ELR (cell line): ENCODE measurements at regions not wholly inside any gene's neighbourhood (a gene's known extent, or its start where the extent isn't known, plus 50 kb on each side); places are given as distances from the start of the nearest gene placed in this dataset.
A peak's percentile ranks its signal among the peaks of the same experiment; 100 is the strongest.

Experiments
- DNase-seq: peaks from one replicate; pipeline ENCODE4 v3.0.0-alpha.2; 2015; ENCODE audit warnings: low read depth

DNA sequence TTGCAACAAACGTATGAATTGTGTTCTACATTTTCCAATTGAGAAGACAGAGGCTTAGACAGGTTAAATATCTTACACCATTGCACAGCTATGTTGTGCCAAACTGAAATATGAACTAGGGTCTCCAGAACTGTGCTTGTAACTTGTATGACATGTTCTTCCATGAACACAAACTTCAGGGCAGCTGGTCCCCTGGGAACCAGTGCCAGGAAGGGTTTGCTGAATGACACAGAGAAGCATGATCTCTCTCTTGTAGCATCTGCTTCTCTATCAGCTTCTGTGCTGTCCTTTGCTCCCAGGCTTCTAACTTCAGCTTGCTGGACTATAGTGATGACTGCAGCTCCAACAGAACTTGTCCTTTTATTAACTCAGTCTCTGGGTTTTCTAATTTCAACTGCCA lies 385.5 kb downstream of the SIPA1L2 start:
- no peak for DNase-seq

- DNase-seq = no peak
These were observed 389.9 kb downstream of the SIPA1L2 start for GRCh38 chr1:232239998-232240397.

DNA sequence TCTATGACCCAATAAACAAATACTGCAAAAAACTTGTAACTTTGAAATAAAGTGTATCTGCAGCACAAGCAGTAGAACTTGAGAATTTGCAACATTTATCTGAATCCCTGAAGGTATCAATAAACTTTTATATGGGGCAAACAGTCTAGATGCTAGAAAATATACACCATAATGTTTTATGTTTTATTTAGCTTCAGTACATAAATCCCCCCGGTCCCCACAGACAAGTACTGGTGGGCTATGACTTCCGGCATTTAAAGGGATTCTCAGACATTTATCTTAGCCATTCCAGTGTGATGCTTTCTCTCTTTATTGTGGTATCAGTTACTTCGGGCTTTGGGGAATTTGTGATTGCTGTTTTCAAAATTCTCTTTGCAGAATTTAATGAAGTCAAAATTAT lies 390.4 kb downstream of the SIPA1L2 start:
- no peak for DNase-seq

DNA sequence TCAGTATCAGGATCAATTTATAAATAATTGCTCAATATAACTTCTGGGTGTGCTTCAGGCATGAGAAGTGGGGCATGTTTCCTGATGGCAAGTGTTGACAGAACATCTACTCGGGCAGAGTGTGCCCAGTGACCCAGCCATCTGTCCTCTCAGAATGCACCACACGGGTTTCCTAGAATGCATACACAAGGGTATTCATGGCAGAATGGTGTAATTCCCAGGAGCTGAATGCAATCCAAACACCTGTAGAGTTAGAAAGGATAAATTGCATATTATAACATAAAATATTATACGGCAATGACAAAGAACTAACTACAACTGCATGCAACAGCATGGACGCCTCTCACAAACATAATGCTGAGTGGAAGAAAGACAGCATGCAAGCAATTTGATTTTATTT lies 391.9 kb downstream of the SIPA1L2 start:
- no peak for DNase-seq

DNA sequence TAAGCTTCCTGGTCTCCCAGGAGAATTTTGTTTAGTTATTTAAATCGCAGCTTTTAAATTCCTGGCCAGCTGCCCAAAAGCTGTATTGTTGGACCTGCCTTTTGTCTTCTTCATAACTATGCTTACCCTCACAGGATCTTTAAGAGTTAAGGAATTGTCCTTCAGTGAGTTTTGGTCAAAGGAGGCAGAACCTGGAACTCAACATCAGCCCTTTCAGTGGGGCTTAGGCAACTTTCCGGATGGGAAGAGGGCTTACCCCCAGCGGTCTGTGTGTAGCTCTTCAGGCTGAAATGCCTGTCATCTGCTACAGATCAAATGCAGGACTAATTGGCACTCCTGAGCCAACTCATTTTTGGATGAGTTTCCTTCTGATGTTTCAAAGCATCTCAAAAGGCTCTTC lies 402.6 kb downstream of the SIPA1L2 start:
- no peak for DNase-seq

GRCh38 chr1:232226197-232226712 lies 403.7 kb downstream of the SIPA1L2 start:
- peak; percentile 82 for DNase-seq

- no peak for DNase-seq
These were observed 404.4 kb downstream of the SIPA1L2 start for GRCh38 chr1:232225336-232226131.

- no peak for DNase-seq
These were observed 406.0 kb downstream of the SIPA1L2 start for GRCh38 chr1:232223887-232224286.

- DNase-seq = no peak
These were observed 406.7 kb downstream of the SIPA1L2 start for GRCh38 chr1:232223183-232223708.

- DNase-seq = no peak
These were observed 407.3 kb downstream of the SIPA1L2 start for GRCh38 chr1:232222614-232223013.

DNA sequence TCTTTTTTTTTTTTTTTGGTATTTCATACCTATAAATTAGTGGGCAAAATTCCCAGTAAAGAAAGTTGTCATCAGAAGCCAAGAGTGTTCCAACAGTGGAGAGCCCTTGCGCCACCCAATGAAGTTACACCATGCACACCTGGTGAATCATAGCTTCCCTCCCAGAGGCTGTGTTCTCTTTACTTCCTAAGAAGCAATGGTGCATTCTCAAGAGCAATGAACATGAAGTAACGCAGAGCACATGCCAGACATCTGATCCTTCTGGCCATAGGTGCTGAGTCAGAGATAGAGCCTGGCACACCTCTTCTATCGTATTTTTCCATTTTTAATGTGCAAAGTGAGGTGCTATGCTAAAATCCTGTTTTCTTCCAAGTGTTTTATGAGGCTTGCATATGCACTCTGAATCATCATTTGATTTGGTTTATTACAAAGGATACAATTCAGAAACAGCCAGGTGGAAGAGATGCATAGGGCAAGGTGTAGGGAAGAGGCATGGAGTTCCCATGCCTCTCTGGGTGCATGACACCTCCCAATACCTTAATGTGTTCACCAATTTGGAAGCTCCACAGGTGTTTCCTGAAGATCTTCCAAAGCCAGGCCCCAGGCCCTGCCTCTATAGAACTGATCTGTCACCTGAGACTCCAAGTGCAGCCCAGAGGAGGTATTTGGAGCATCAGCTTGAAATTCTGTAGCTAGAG lies 408.0 kb downstream of the SIPA1L2 start:
- DNase-seq = peak; percentile 48

DNA sequence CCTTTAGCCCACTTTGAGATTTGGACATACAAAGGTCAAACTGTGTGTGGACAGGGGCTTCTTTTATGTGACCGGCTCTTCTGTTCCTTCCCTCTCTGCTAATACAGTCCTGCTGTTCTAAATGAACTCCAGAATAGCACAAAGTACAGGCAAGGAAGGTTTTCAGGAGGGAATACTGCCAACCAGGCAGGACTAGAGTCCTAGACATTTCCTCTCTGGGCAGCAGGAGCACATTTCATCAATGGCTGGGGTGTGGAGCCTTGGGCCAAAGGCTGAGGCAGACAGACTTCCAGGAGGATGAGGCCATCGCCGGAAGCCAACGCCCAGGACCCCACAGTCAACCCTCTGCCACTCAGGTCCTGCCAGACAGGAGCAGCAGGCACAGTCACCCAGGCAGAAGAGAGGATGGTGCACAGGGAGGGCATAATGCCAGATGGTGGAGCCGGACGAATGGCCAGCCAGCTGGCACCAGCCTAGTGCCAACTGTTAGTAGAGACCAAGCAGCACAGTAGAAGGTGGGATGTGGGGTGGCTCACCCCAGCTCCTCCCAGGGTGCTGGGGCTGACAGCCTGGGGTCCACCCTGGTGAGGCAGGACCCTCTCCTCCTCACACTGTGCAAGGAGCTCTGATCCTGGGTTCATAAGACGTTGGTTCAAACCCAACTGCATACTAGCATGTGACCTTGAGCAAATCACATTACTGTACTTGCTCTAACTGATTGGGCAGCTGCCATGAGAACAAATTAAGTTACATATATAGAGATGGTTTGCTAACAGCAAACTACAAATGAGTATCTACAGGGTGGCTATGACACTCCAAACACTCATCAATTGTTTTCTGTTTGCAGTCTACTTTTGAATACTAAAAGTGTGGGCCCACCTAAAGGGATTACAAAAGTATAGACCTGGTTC lies 410.7 kb downstream of the SIPA1L2 start:
- no peak for DNase-seq

- no peak for DNase-seq
These were observed 416.0 kb downstream of the SIPA1L2 start for GRCh38 chr1:232213928-232214327.

DNA sequence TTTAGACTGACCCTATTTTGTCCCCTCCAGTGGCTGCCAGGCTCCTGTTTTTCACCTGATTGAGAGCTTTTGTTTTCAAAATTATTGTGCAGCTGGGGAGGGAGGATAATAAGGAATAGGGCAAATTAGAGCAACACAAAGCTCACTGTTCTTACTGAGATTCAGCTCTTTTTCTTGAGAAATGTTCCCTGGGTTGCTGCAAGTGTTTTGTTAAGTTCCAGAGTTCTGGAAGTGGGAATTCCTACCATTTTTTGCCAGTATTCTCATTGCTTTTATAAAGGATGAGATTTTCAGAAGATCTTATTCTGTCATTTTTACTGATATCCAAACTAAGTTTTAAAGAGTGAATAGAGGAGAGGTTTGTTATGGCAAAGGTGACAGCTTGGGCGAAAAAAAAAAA lies 417.7 kb downstream of the SIPA1L2 start:
- no peak for DNase-seq

GRCh38 chr1:232211149-232211548 lies 418.8 kb downstream of the SIPA1L2 start:
- peak; percentile 20 for DNase-seq

DNA sequence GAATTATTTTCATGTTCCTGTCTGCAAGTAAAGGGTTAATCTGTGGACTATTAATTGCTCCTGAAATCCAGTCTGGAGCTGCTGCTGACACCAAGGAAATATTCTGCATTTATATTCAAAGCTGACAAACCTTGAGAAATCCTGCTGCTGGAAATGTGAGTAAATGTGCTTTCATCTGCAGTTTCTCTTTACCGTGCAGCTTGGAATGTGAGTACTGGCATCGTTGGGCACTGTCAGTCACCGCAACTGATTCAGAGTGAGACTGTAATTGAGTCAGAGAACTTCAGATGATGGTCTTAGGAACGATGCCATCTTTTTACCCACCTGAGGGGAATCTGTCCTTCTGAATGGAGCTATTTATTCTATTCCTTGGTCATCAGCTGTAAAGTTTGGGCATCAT lies 420.6 kb downstream of the SIPA1L2 start:
- no peak for DNase-seq

DNA sequence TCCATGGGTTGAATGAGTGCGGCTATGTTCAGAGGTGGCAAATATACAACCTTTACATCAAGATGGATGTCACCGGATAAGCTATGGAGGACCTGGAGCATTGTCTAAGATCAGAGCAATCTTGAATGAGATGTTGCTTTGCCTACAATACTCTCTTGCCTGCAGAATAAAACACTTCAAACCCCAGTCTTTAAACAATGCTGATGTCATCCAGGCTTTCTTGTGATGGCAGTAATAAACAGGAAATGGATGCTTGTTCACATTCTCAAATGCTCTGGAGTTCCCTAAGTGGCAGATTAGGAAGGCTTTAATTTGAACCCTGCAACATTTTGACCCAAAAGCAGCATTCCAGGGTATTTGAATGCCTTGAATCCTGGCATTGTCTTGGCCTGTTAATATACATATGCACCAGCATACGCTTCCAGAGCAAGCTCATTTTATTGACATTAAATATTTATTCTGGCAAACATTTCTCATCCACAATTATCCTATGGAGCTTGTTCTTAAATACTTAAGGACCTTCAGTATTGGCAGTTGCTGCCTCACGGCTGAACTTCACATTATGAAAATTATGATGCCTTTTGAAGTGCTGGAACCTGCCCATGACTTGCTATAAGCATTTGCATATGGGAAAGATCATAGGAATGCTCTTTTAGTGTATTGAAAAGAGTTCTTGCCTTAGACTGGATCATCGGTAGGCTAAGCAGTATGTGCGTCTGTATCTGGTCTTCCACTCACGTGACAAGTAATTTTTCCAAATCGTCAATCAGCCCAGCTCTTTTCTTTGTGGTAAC lies 422.7 kb downstream of the SIPA1L2 start:
- DNase-seq = no peak

GRCh38 chr1:232204269-232204668 lies 425.7 kb downstream of the SIPA1L2 start:
- DNase-seq = no peak

DNA sequence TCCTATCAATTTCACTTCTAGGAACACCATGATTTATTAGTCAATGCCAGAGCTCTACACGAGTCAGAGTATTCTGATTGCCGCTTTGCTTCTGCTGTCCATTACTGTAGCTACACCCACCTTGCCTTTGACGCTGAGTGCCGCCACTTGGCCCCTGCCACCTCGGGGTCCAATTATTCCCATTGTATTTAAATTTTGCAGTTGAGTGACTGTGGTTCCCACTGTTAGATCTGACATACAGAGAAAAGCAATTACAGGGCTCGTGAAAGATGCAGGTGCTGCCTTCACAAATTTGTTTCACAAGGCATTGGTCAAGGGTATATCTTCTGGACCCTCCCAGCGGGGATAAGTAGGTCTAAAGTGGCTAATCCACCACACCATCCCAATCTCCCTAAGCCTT lies 428.9 kb downstream of the SIPA1L2 start:
- no peak for DNase-seq

GRCh38 chr1:232196042-232196441 lies 433.9 kb downstream of the SIPA1L2 start:
- no peak for DNase-seq

- no peak for DNase-seq
These were observed 435.5 kb downstream of the SIPA1L2 start for GRCh38 chr1:232194424-232194823.
